Osteoblast (primary cell): ENCODE measurements at regions not wholly inside any gene's neighbourhood (a gene's known extent, or its start where the extent isn't known, plus 50 kb on each side); places are given as distances from the start of the nearest gene placed in this dataset.

Experiments
- DNase-seq: peaks from one replicate; pipeline ENCODE4 v3.0.0; 2011; ENCODE audit warnings: low spot score, mixed read lengths; ENCODE audit not compliant: insufficient read length; ENCODE audit errors: missing footprints
- H2AFZ ChIP-seq: 2 replicates; pipeline ENCODE4 v1.6.0; 2011; ENCODE audit warnings: mild to moderate bottlenecking, low read length
- H3K27ac ChIP-seq: 2 replicates; pipeline ENCODE4 v1.5.1; 2011; ENCODE audit warnings: mild to moderate bottlenecking, low read depth, low read length, moderate library complexity
- H3K27me3 ChIP-seq: 2 replicates; pipeline ENCODE4 v1.6.0; 2012; ENCODE audit warnings: mild to moderate bottlenecking, control low read depth, inconsistent platforms, low read length, moderate library complexity; ENCODE audit not compliant: insufficient read depth
- H3K36me3 ChIP-seq: 2 replicates; pipeline ENCODE4 v1.5.1; 2011; ENCODE audit warnings: mild to moderate bottlenecking, low read length, control low read depth, moderate library complexity; ENCODE audit not compliant: insufficient read depth
- H3K4me1 ChIP-seq: 2 replicates; pipeline ENCODE4 v1.5.1; 2011; ENCODE audit warnings: mild to moderate bottlenecking, low read length, control low read depth, moderate library complexity; ENCODE audit not compliant: insufficient read depth
- H3K4me2 ChIP-seq: 2 replicates; pipeline ENCODE4 v1.6.0; 2011; ENCODE audit warnings: mild to moderate bottlenecking, low read length; ENCODE audit not compliant: insufficient read depth
- H3K4me3 ChIP-seq: fragments of 200-600 bp; sonication (generic); 3 replicates; pipeline ENCODE4 v1.5.1; 2012; ENCODE audit warnings: mild to moderate bottlenecking, low read length, inconsistent platforms; ENCODE audit not compliant: insufficient read depth
- H3K79me2 ChIP-seq: 2 replicates; pipeline ENCODE4 v1.6.0; 2012; ENCODE audit warnings: mild to moderate bottlenecking, low read length, control low read depth, inconsistent platforms; ENCODE audit not compliant: insufficient read depth
- H3K9me3 ChIP-seq: 2 replicates; pipeline ENCODE4 v1.5.1; 2011; ENCODE audit warnings: low read depth, low read length, control low read depth
- H4K20me1 ChIP-seq: 2 replicates; pipeline ENCODE4 v1.6.0; 2012; ENCODE audit warnings: mild to moderate bottlenecking, low read length, control low read depth; ENCODE audit not compliant: insufficient read depth
- CTCF ChIP-seq: IDR thresholded peaks from 2 replicates; pipeline ENCODE4 v1.5.1; 2011; ENCODE audit warnings: mild to moderate bottlenecking, low read depth, low read length, moderate library complexity; ENCODE audit errors: extremely low read depth

- no peaks in the 10 kb centered on the region for H3K36me3 ChIP-seq
- H3K4me3 ChIP-seq = no peak overlapping the region
- no peaks in the 10 kb centered on the region for H4K20me1 ChIP-seq
- no peak overlapping the region for H3K4me2 ChIP-seq
- no peak overlapping the region for H2AFZ ChIP-seq
- no peaks in the 10 kb centered on the region for H3K27me3 ChIP-seq
- no peaks in the 10 kb centered on the region for H3K79me2 ChIP-seq
- H3K9me3 ChIP-seq = no peaks in the 10 kb centered on the region
- no peaks in the 10 kb centered on the region for H3K4me1 ChIP-seq
- no peak for DNase-seq
- TF ChIP-seq CTCF = no peak
- no peak overlapping the region for H3K27ac ChIP-seq
Observed at GRCh38 chr2:126536605-126537200, 119.3 kb upstream of the GYPC start.

- no peak overlapping the region for H2AFZ ChIP-seq
- no peak overlapping the region for H3K27ac ChIP-seq
- no peaks in the 10 kb centered on the region for H4K20me1 ChIP-seq
- H3K4me3 ChIP-seq = no peak overlapping the region
- no peaks in the 10 kb centered on the region for H3K4me1 ChIP-seq
- no peak for DNase-seq
- H3K4me2 ChIP-seq = no peak overlapping the region
- TF ChIP-seq CTCF = no peak
- H3K79me2 ChIP-seq = no peaks in the 10 kb centered on the region
- H3K27me3 ChIP-seq = no peaks in the 10 kb centered on the region
- no peaks in the 10 kb centered on the region for H3K36me3 ChIP-seq
- no peaks in the 10 kb centered on the region for H3K9me3 ChIP-seq
Observed at GRCh38 chr2:126539101-126539500, 116.9 kb upstream of the GYPC start.

GRCh38 chr2:126542247-126542646 lies 113.7 kb upstream of the GYPC start:
- Histone ChIP-seq H3K27ac (no peak overlapping the region), H4K20me1 (no peaks in the 10 kb centered on the region), H3K9me3 (no peaks in the 10 kb centered on the region), H3K4me2 (no peak overlapping the region), H2AFZ (no peak overlapping the region), H3K36me3 (no peaks in the 10 kb centered on the region), H3K4me3 (no peak overlapping the region), H3K4me1 (no peaks in the 10 kb centered on the region), H3K79me2 (no peaks in the 10 kb centered on the region), H3K27me3 (no peaks in the 10 kb centered on the region)
- TF ChIP-seq CTCF = no peak
- no peak for DNase-seq

GRCh38 chr2:126543081-126543480 lies 112.9 kb upstream of the GYPC start:
- DNase-seq = no peak
- Histone ChIP-seq H3K9me3 (no peaks in the 10 kb centered on the region), H3K4me1 (no peaks in the 10 kb centered on the region), H3K4me3 (no peak overlapping the region), H2AFZ (no peak overlapping the region), H4K20me1 (no peaks in the 10 kb centered on the region), H3K27me3 (no peaks in the 10 kb centered on the region), H3K36me3 (no peaks in the 10 kb centered on the region), H3K79me2 (no peaks in the 10 kb centered on the region), H3K4me2 (no peak overlapping the region), H3K27ac (no peak overlapping the region)
- TF ChIP-seq CTCF = no peak
